A549 (cell line): ENCODE measurements at regions not wholly inside any gene's neighbourhood (a gene's known extent, or its start where the extent isn't known, plus 50 kb on each side); places are given as distances from the start of the nearest gene placed in this dataset.

Experiments used
- BCL3 ChIP-seq: fragments of >200 bp; sonication (Bioruptor Twin); formaldehyde crosslinking; IDR thresholded peaks from 3 replicates; pipeline ENCODE4 v1.6.1; 2016
- CBX8 ChIP-seq: fragments of 200-600 bp; sonication (generic); IDR thresholded peaks from 2 replicates; pipeline ENCODE4 v1.6.1; 2016
- CHD2 ChIP-seq: fragments of 150-350 bp; IDR thresholded peaks from 2 replicates; pipeline ENCODE4 v1.6.1; 2014; ENCODE audit warnings: low read length; ENCODE audit not compliant: partially characterized antibody
- CTCF ChIP-seq: fragments of >200 bp; sonication (Bioruptor Twin); formaldehyde crosslinking; IDR thresholded peaks from 3 replicates; pipeline ENCODE4 v1.5.1; 2016
- GATA3 ChIP-seq: IDR thresholded peaks from 2 replicates; pipeline ENCODE4 v1.6.1; 2012; ENCODE audit warnings: borderline replicate concordance
- KDM1A ChIP-seq: fragments of 200-600 bp; sonication (generic); IDR thresholded peaks from 2 replicates; pipeline ENCODE4 v1.6.1; 2016; ENCODE audit warnings: low read depth, mild to moderate bottlenecking
- MAFK ChIP-seq: fragments of 450-650 bp; IDR thresholded peaks from 2 replicates; pipeline ENCODE4 v1.6.1; 2014; ENCODE audit not compliant: partially characterized antibody
- MYC ChIP-seq: IDR thresholded peaks from 2 replicates; pipeline ENCODE4 v1.6.1; 2012; ENCODE audit warnings: mild to moderate bottlenecking, inconsistent platforms, low read length, improper control_type of control experiment, borderline replicate concordance
- NR3C1 ChIP-seq: fragments of >200 bp; sonication (Bioruptor Twin); formaldehyde crosslinking; IDR thresholded peaks from 3 replicates; pipeline ENCODE4 v1.6.1; 2017
- POLR2A ChIP-seq: IDR thresholded peaks from 2 replicates; pipeline ENCODE4 v1.6.1; 2012; ENCODE audit warnings: mild to moderate bottlenecking, low read length
- RAD21 ChIP-seq, 2 experiments: fragments of >200 bp in 1 of 2; sonication (Bioruptor Twin) in 1 of 2; formaldehyde crosslinking in 1 of 2; IDR thresholded peaks in 1 of 2; conservative IDR thresholded peaks in 1 of 2; 2 replicates in 1 of 2; 3 replicates in 1 of 2; pipeline ENCODE4 v1.6.1; 2012 to 2018; ENCODE audit warnings: inconsistent platforms in 1 of 2
- REST ChIP-seq: fragments of 200-600 bp; sonication (generic); IDR thresholded peaks from 2 replicates; pipeline ENCODE4 v1.6.1; 2016; ENCODE audit warnings: antibody characterized with exemption, mild to moderate bottlenecking, moderate library complexity
- SREBF2 ChIP-seq: fragments of 450-650 bp; IDR thresholded peaks from 2 replicates; pipeline ENCODE4 v1.6.1; 2014; ENCODE audit warnings: mild to moderate bottlenecking, moderate library complexity

GRCh38 chr4:20395160-20395773 lies 143.6 kb downstream of the SLIT2 start:
- TF ChIP-seq CTCF (no peak), MYC (no peak), POLR2A (no peak), GATA3 (no peak), BCL3 (no peak), REST (no peak), CHD2 (no peak), MAFK (no peak), KDM1A (no peak), NR3C1 (no peak), SREBF2 (no peak), CBX8 (no peak), RAD21 (conservative IDR thresholded peaks at IDR 0.05 in 1 of 2, IDR thresholded peaks at IDR 0.05 in 1 of 2) (0 out of 5 replicates have a peak, but pooled peaks of 1 of the 2 experiments have one; percentile 10)
